MCF 10A (cell line): ENCODE measurements at regions not wholly inside any gene's neighbourhood (a gene's known extent, or its start where the extent isn't known, plus 50 kb on each side); places are given as distances from the start of the nearest gene placed in this dataset.

Source experiments
- BruUV-seq: library from RNA; stranded (reverse); fragments of 400-500 nt; replicated peaks from 2 replicates; lab custom pipeline; 2021; lab: Mats Ljungman, UMichigan
- CTCF ChIA-PET: fragments of 300-600 bp; sonication (Branson Sonifier 250); formaldehyde crosslinking; extraction: SDS; loops from one replicate; lab custom pipeline; 2021; ENCODE audit warnings: antibody characterized with exemption, inconsistent platforms; lab: Yijun Ruan, JAX
- POLR2A ChIA-PET: fragments of 300-600, 350-650 bp; sonication (Branson Sonifier 250); formaldehyde crosslinking; extraction: SDS; loops from one replicate; lab custom pipeline; 2020; ENCODE audit warnings: antibody characterized with exemption, inconsistent platforms; lab: Yijun Ruan, JAX
- DNase-seq: peaks from one replicate; pipeline ENCODE4 v3.0.0-alpha.2; 2018; ENCODE audit not compliant: unreplicated experiment
- H3K27ac Mint-ChIP-seq: one replicate; pipeline ENCODE4 v1.8.0; 2022; ENCODE audit warnings: mild to moderate bottlenecking, low read depth, mixed read lengths; ENCODE audit not compliant: unreplicated experiment
- H3K27me3 Mint-ChIP-seq: one replicate; pipeline ENCODE4 v1.8.0; 2022; ENCODE audit warnings: mixed read lengths; ENCODE audit not compliant: insufficient read depth, unreplicated experiment
- H3K36me3 Mint-ChIP-seq: one replicate; pipeline ENCODE4 v1.8.0; 2022; ENCODE audit warnings: mild to moderate bottlenecking, moderate library complexity, mixed read lengths; ENCODE audit not compliant: insufficient read depth, unreplicated experiment
- H3K4me1 Mint-ChIP-seq: one replicate; pipeline ENCODE4 v1.8.0; 2022; ENCODE audit warnings: mixed read lengths; ENCODE audit not compliant: insufficient read depth, unreplicated experiment
- H3K4me3 Mint-ChIP-seq: one replicate; pipeline ENCODE4 v1.8.0; 2022; ENCODE audit warnings: mild to moderate bottlenecking, moderate library complexity, mixed read lengths; ENCODE audit not compliant: unreplicated experiment
- H3K9me3 Mint-ChIP-seq: one replicate; pipeline ENCODE4 v1.8.0; 2022; ENCODE audit warnings: mixed read lengths; ENCODE audit not compliant: unreplicated experiment
- intact Hi-C: fragments of 100-400 bp; cut with micrococcal nuclease; formaldehyde crosslinking; loops from 2 replicates; pipeline ENCODE4 v1.14.1; 2022
- TF ChIP-seq, protein P1 (sequence below): fragments of 200-600 bp; IDR thresholded peaks from one replicate; pipeline ENCODE4 v1.8.0; 2022; ENCODE audit warnings: antibody characterized with exemption, mild to moderate bottlenecking; ENCODE audit not compliant: unreplicated experiment

- peaks cover 26% of the 10 kb centered on the region for H3K4me1 Mint-ChIP-seq
- CTCF ChIA-PET: no interaction called here
- POLR2A ChIA-PET: no interaction called here
- no peaks in the 10 kb centered on the region for H3K27me3 Mint-ChIP-seq
- no peak overlapping the region for H3K27ac Mint-ChIP-seq
- no peak overlapping the region for H3K4me3 Mint-ChIP-seq
- TF ChIP-seq, protein P1, sequence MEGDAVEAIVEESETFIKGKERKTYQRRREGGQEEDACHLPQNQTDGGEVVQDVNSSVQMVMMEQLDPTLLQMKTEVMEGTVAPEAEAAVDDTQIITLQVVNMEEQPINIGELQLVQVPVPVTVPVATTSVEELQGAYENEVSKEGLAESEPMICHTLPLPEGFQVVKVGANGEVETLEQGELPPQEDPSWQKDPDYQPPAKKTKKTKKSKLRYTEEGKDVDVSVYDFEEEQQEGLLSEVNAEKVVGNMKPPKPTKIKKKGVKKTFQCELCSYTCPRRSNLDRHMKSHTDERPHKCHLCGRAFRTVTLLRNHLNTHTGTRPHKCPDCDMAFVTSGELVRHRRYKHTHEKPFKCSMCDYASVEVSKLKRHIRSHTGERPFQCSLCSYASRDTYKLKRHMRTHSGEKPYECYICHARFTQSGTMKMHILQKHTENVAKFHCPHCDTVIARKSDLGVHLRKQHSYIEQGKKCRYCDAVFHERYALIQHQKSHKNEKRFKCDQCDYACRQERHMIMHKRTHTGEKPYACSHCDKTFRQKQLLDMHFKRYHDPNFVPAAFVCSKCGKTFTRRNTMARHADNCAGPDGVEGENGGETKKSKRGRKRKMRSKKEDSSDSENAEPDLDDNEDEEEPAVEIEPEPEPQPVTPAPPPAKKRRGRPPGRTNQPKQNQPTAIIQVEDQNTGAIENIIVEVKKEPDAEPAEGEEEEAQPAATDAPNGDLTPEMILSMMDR: no peak
- H3K9me3 Mint-ChIP-seq: no peaks in the 10 kb centered on the region
- DNase-seq: no peak
- peaks cover 6% of the 10 kb centered on the region for H3K36me3 Mint-ChIP-seq
- BruUV-seq: no TSS peak
- intact Hi-C loops: no loop called here
Observed at GRCh38 chr10:132485391-132485790, 52.2 kb upstream of the INPP5A start.

DNA sequence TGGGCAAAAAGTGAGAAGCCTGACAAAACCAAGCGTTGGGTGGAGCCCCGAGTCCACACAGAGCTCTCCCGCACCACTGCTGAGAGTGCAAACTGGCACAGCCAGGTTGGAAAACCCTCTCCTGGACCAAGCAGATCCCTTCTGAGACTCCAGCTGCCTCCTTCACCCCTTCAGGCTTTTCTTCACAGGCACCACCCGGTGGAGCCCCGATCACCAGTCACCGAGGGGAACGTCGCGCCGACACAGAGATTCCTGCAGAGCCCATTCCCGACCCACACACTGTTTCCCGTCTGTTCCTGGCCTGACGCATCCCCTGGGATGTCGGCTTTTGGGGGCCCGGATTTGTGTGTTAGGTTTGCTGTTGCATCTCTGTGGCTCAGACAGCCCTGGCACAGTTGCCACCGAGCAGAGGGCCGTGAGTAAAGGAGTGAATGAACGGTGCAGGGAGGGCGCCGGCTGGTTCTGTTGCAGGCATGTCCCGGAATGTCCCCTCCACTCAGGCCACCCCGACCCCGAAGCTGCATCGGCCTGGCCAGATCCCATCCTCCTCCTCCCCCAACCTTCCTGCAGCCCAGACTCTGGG is 51.0 kb upstream of the INPP5A start:
- H3K27ac Mint-ChIP-seq: no peak overlapping the region
- no peak for DNase-seq
- H3K36me3 Mint-ChIP-seq: peaks cover 6% of the 10 kb centered on the region
- no TSS peak for BruUV-seq
- TF ChIP-seq, protein P1: no peak
- no peaks in the 10 kb centered on the region for H3K9me3 Mint-ChIP-seq
- CTCF ChIA-PET: no interaction called here
- peaks cover 19% of the 10 kb centered on the region for H3K4me1 Mint-ChIP-seq
- no peaks in the 10 kb centered on the region for H3K27me3 Mint-ChIP-seq
- intact Hi-C loops: no loop called here
- POLR2A ChIA-PET: no interaction called here
- H3K4me3 Mint-ChIP-seq: no peak overlapping the region

DNA sequence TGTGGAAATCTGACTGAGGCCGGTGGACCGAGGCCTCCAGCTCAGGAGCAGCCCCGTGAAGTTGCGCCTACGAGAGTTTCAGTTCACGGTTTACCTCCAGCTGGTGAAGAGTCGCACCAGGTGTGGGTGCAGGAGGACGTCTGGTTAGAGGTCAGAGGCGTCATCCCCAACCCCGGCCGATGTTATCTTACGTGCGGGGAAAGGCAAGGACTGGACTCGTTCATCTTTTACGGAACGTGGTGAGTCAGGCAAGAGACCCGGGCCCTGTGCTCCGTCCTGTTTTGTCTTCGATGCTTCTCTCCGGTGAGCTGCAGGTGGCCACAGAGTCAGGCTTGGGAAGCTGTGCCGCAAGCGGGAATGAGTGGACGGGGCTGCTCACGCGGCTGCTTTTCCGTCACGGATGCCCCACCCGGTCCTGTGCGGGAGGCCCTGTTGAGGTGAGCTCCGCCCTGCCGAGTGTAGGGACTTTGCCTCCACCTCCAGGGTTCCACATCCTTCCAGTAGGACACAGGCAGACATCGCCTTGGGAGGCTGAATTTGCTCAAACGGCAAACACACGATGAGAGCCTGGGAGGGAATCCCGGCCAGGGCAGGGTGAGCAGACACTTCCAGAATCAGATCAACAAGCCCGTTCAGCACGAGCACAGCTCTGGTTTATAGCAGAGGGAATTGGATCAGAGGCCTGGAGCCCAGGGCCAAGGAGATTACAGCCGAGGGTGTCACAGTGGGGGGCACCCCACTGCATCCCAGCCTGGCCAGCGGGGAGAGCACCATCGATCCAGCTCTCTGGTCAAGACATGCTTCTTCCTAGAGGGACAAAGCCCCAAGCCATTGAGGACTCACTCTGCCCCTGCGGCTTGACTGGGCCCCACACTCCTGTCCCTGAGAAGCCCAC is 50.1 kb upstream of the INPP5A start:
- no peak for DNase-seq
- Mint-ChIP-seq H3K4me3 (no peak overlapping the region), H3K9me3 (no peaks in the 10 kb centered on the region), H3K36me3 (peaks cover 2% of the 10 kb centered on the region), H3K27me3 (no peaks in the 10 kb centered on the region), H3K4me1 (peaks cover 11% of the 10 kb centered on the region), H3K27ac (no peak overlapping the region)
- ChIA-PET POLR2A (no interaction called here), CTCF (no interaction called here)
- intact Hi-C loops: no loop called here
- TF ChIP-seq, protein P1: no peak
- no TSS peak for BruUV-seq
